Gastrocnemius medialis (tissue), 4 donors: ENCODE measurements at regions not wholly inside any gene's neighbourhood (a gene's known extent, or its start where the extent isn't known, plus 50 kb on each side); places are given as distances from the start of the nearest gene placed in this dataset.

Source experiments
- CTCF ChIP-seq, 5 experiments: fragments of 450-650 bp in 3 of 5; fragments of 200-600 bp in 2 of 5; sonication (generic) in 2 of 5; IDR thresholded peaks in 4 of 5; conservative IDR thresholded peaks in 1 of 5; 1 replicate in 4 of 5; 2 replicates in 1 of 5; pipeline ENCODE4 v1.5.1; 2016 to 2019; ENCODE audit warnings: antibody characterized with exemption in 5 of 5, mild to moderate bottlenecking in 3 of 5, moderate library complexity in 3 of 5
- POLR2A ChIP-seq, 2 donors: fragments of 450-650 bp; IDR thresholded peaks; one replicate each; pipeline ENCODE4 v1.6.1; 2017; ENCODE audit warnings: antibody characterized with exemption in 2 of 2, mild to moderate bottlenecking in 2 of 2, moderate library complexity in 2 of 2

- TF ChIP-seq CTCF (IDR thresholded peaks at IDR 0.05 in 4 of 5, conservative IDR thresholded peaks at IDR 0.05 in 1 of 5) (no peak), POLR2A (IDR thresholded peaks at IDR 0.05) (no peak)
Measured at GRCh38 chr11:59273373-59273841, 60.7 kb upstream of the MPEG1 start.
